ENCODE measurements at regions not wholly inside any gene's neighbourhood (a gene's known extent, or its start where the extent isn't known, plus 50 kb on each side); places are given as distances from the start of the nearest gene placed in this dataset.

DNA sequence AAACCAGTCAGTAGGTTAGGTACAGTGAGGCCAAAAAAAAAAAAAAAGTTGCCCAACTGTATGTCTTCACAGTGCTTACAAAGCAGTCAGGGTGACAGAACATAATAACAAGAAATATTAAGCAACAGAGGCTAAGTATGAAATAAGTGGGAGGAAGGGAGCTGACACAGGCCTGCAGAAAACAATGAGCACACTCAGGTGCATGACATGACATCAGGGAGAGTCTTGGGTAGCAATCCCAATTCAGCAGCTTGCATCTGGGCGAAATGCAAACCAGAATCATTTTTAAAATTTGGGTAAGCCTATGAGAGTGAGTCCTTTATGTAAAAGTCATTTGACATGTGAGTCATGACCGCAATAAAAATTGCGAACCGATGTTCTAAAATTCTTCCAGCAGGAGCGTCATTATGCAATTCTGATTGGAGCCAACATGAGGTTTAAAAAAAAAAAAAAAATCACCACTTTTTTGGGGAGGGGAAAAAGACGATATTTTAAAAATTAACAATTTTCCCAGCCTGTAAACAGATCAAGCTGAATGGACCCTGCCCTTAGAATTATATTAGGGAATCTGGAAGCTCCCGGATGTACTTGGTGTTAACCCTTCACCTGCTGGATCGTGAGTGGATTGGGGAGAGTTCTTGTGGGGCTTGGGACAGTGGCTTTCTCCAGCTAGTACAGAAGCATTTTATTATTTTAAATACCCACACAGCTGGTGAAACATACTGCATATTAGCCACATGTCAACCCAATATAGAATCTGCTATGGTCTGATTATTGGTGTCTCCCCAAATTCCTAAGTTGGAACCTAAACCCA lies 127.9 kb downstream of the NPIPB5 start:
- POLR2A ChIA-PET = no interaction called here
- no peak overlapping the region for H3K4me3 ChIP-seq (replicated peaks in 1 of 3; ENCODE audit: insufficient read depth in 1 of 3, low read depth in 1 of 3, low read length in 3 of 3)
- intact Hi-C loops (cut with micrococcal nuclease) (no loop called here), dilution Hi-C loops (cut with MboI; ENCODE audit: extremely low pct_ligation_motif_present, low sequenced_read_pairs) (no loop called here)
- no peak overlapping the region for H2AFZ ChIP-seq (ENCODE audit: low read depth, low read length)
- no TSS peak for BruUV-seq (replicated peaks)
- DNase-seq (ENCODE audit: low read depth, low spot score) (no peak), FAIRE-seq (no peak)
- no peaks in the 10 kb centered on the region for H4K20me1 ChIP-seq (replicated peaks; ENCODE audit: control insufficient read depth, extremely low read depth, insufficient read depth, low read length)
- no peaks in the 10 kb centered on the region for H3K9me1 ChIP-seq (replicated peaks; ENCODE audit: control insufficient read depth, extremely low read depth, insufficient read depth, low read length)
- H3K36me3 ChIP-seq (ENCODE audit: control insufficient read depth in 2 of 2, extremely low read depth in 1 of 2, insufficient read depth in 2 of 2, low read length in 2 of 2) = no peaks in the 10 kb centered on the region
- CTCF ChIA-PET = no interaction called here
- no peak overlapping the region for H3K4me2 ChIP-seq (ENCODE audit: insufficient read depth, low read length)
- no peaks in the 10 kb centered on the region for H3K4me1 ChIP-seq (ENCODE audit: control insufficient read depth, extremely low read depth, insufficient read depth, low read length)
- H3K9ac ChIP-seq (replicated peaks; ENCODE audit: extremely low read depth, insufficient read depth, low read length) = no peak overlapping the region
- H3K9me3 ChIP-seq (replicated peaks; ENCODE audit: control insufficient read depth, insufficient read depth, low read length) = no peaks in the 10 kb centered on the region
- no peak overlapping the region for H3K27ac ChIP-seq (ENCODE audit: insufficient read depth, low read depth, low read length)
- no peaks in the 10 kb centered on the region for H3K79me2 ChIP-seq (ENCODE audit: control insufficient read depth, insufficient read depth, low read length)
- peaks cover 2 to 9% of the 10 kb centered on the region in 2 experiments for H3K27me3 ChIP-seq (ENCODE audit: control insufficient read depth in 2 of 2, insufficient read depth in 2 of 2, low read length in 2 of 2)
- TF ChIP-seq, protein P1, sequence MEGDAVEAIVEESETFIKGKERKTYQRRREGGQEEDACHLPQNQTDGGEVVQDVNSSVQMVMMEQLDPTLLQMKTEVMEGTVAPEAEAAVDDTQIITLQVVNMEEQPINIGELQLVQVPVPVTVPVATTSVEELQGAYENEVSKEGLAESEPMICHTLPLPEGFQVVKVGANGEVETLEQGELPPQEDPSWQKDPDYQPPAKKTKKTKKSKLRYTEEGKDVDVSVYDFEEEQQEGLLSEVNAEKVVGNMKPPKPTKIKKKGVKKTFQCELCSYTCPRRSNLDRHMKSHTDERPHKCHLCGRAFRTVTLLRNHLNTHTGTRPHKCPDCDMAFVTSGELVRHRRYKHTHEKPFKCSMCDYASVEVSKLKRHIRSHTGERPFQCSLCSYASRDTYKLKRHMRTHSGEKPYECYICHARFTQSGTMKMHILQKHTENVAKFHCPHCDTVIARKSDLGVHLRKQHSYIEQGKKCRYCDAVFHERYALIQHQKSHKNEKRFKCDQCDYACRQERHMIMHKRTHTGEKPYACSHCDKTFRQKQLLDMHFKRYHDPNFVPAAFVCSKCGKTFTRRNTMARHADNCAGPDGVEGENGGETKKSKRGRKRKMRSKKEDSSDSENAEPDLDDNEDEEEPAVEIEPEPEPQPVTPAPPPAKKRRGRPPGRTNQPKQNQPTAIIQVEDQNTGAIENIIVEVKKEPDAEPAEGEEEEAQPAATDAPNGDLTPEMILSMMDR (IDR thresholded peaks at IDR 0.05; ENCODE audit: extremely low read depth in 1 of 2, insufficient read depth in 1 of 2, low read depth in 1 of 2, low read length in 2 of 2) = no peak
- no peak for TF ChIP-seq MYC (IDR thresholded peaks at IDR 0.05; ENCODE audit: low read depth, low read length)
- no peak for TF ChIP-seq JUN (IDR thresholded peaks at IDR 0.05; ENCODE audit: borderline replicate concordance, insufficient read depth, insufficient read length, low read depth)
- TF ChIP-seq, protein P2, sequence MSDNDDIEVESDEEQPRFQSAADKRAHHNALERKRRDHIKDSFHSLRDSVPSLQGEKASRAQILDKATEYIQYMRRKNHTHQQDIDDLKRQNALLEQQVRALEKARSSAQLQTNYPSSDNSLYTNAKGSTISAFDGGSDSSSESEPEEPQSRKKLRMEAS (IDR thresholded peaks at IDR 0.05; ENCODE audit: insufficient read depth, insufficient read length) = no peak
- TF ChIP-seq POLR2A (IDR thresholded peaks at IDR 0.05; ENCODE audit: low read depth, low read length) = no peak
- no peak for TF ChIP-seq EZH2 (IDR thresholded peaks at IDR 0.05; ENCODE audit: borderline replicate concordance, low read depth, low read length, severe bottlenecking)
- TF ChIP-seq FOS (IDR thresholded peaks at IDR 0.05; ENCODE audit: borderline replicate concordance, insufficient read depth, low read length) = no peak
- TF ChIP-seq GATA2 (IDR thresholded peaks at IDR 0.05; ENCODE audit: insufficient read depth, insufficient read length, low read depth, low read length) = no peak
- no peak for TF ChIP-seq POLR2AphosphoS5 (IDR thresholded peaks at IDR 0.05; ENCODE audit: insufficient read depth, low read depth, low read length)

Measured in endothelial cell of umbilical vein (primary cell).